GOT3 (cell line): ENCODE measurements at regions not wholly inside any gene's neighbourhood (a gene's known extent, or its start where the extent isn't known, plus 50 kb on each side); places are given as distances from the start of the nearest gene placed in this dataset.
"Not testable (repeated sequence)": the region's sequence is repeated elsewhere in the genome, so short reads cannot be mapped to it uniquely, and the experiment has no call there.

ENCODE experiments used
- DNase-seq: peaks from one replicate; lab custom pipeline; 2025; ENCODE audit warnings: mixed read lengths; lab: John Stamatoyannopoulos, UW

DNA sequence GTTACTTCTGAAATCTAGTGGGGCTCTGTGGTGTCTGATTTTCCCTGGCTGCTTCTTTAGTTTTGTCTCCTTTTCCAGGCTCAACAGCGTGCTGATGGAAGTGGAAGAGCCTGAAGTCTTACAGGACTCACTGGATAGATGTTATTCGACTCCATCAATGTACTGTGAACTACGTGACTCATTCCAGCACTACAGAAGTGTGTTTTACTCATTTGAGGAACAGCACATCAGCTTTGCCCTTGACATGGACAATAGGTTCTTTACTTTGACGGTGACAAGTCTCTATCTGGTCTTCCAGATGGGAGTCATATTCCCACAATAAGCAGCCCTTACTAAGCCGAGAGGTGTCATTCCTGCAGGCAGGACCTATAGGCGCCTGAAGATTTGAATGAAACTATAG is 51.1 kb downstream of the NBPF8 start:
- DNase-seq: not testable (repeated sequence)

DNA sequence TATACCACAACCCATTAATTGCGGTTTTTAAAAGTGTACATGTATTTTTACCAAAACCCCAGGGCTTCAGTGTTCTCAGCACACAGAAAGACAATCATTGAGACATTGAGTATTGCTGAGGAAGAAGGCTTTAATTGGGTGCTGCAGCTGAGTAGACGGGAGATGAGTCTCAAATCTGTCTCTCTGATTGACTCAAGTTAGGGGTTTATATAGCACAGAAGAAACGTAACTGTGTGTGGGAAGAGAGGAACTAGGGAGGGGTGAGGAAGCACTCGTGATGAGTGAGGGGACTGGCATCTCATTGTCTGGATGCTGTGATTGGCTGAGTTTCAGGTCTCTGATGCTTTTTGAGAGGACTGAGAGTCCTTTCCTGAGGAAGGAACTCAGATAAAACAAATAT is 62.8 kb downstream of the NBPF8 start:
- not testable (repeated sequence) for DNase-seq

DNA sequence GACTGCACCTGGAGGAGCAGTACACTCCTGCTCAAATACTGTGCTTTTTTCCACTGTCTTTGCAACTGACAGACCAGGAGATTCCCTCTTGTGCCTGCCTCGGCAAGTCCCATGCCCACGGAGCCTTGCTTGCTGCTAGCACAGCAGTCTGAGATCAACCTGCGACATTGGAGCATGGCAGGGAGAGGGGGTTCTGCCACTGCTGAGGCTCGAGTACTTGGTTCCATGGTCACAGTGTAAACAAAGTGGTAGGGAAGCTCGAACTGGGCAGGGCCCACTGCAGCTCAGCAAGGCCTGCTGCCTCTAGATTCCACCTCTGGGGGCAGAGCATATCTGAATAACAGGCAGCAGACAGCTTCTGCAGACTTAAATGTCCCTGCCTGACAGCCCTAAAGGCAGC is 63.6 kb downstream of the NBPF8 start:
- DNase-seq: not testable (repeated sequence)

DNA sequence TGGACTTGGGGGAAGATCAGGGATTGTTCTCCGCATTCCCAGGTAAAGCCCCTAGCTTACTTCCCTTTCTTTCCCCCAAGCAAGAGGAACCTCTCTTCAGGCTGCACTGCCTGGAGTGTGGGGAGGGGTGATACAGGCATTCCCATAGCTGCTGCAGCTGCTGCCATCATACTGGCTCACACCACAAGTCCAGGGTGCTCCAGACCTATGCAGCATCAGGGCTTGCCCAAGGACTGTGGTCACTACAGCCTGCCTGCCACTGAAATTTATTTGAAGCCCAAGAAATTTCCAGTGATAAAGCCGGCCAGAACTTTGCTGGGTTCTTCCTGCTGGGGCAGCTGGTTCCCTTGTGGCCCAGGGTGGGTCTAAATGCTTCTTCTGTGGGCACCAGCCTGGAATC is 72.7 kb downstream of the NBPF8 start:
- not testable (repeated sequence) for DNase-seq

DNA sequence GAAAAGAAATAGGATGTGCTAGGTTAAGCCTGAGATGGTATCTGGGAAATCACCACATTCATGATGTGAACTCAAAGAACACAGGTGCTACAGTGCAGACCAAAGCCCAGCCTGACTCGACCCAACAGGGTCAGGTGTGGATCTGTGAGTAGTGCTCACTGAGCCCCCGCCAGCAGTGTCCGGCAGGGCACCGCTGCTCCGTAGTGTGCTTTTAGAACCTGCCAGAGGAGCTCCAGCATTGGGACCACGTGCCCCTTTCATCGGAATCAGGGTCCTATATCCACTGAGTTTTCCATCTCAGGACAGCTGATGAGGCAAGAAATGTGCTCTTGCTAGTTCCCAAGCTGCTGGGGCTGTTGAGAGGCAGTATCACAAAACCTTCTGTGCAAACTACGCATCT is 74.4 kb downstream of the NBPF8 start:
- not testable (repeated sequence) for DNase-seq

DNA sequence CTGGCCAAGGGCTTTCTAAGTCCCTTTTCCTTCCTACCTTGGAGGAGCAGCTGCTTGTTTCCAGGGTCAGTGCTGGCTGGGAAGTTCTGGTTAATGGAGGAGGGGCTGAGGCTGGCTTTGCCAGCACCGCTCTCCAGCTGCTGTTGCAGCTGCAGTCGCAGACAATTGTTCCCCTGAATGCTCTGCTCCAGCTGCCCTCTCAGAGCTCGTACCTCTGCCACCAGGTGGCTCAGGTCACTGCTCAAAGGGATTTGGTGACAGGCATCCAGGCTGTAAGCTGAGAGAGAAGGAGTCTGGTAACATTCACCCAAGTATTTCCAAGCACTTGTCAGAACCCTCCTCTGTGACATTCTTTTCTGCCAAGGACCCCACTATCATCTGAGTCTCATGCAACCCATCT is 82.3 kb downstream of the NBPF8 start:
- DNase-seq: not testable (repeated sequence)

DNA sequence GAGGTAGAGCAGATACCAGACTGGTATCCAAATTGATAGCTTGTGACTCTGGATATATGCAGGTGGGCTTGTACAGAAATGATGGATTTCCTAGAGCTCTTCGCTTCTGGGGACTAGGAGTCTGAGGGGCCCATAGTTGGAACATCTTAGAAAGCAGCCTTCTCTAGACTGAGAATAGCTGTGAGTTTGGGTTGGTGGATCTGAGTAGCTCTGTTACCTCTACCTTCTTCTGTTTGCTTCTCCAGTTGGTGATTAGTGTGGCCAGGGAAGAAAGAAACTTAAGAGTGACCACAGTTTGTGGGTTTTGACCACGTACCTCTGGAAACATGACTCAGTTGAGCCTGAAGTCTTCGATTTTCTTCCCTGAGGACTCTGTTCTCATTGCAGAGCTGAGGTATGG is 88.4 kb downstream of the NBPF8 start:
- not testable (repeated sequence) for DNase-seq

DNA sequence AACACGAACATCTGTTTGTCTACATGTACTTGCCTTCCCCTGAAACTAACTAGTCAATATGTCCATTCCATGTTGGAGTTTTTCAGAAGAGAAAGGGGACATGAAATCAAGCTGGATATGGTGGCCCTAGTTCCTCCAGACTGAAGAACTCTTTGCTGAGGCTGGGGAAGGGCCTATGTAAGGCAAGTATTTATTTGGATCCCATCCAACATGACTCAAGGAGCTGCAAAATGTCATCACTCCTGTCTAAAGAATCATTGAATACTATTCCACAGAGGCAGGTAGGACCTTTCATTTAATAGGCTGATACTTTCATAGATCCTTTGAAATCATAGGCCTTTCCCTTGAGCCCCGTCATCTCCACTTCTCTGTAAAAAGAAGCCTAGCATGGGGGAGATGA is 91.5 kb downstream of the NBPF8 start:
- DNase-seq: not testable (repeated sequence)

DNA sequence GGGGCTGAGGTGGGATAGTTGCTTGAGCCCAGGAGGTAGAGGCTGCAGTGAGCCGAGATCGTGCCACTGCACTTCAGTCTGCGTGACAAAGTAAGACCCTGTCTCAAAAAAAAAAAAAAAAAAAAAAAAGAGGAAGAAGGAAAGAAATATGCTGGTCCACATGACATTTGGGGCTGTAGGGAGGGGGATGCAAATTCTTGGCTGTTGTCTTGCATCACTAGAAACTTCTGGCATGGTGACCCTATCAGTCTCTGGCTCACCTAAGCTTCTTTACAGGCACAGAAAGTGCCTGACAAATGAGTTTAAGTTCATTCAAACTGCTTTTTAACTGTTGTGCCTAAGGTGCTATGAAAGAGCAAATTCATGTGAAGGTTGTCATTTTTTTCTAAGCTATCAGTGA is 93.5 kb downstream of the NBPF8 start:
- not testable (repeated sequence) for DNase-seq

DNA sequence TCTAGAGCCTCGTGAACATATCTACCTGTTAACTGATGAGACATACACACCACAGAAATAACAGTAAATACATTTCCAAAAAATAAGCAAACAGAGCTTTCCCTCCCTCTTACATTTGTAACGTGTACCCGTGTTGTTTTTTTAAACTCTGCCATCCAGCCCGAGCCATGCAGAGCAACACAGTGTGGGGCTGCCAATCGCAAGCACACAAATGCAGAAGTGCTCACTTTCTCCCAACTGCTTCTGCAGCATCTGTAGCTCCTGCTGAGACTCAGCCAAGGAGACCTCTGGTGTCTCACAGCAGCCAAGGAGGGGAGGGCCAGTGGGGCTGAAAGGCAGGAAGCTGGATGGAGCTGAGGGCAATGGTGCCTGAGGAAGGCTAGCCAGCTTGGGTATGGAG is 94.4 kb downstream of the NBPF8 start:
- not testable (repeated sequence) for DNase-seq

DNA sequence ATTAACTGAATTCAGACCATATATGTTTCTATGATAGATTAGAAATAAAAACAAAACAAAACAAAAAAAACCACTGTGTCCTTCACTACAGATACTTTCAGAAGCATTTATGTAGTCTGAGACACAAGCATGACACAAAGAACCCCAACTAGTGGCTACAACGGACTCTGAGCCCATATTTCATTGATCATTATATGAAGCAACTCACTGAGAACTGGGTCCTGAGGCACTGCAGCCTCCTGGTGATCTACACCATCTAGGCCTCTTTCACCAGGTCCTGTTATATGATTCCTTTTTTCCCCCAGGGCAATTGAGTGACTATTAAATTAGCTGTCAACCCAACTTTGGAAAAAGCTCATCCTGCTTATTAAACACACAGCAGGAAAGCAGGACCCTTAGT is 98.3 kb downstream of the NBPF8 start:
- not testable (repeated sequence) for DNase-seq

DNA sequence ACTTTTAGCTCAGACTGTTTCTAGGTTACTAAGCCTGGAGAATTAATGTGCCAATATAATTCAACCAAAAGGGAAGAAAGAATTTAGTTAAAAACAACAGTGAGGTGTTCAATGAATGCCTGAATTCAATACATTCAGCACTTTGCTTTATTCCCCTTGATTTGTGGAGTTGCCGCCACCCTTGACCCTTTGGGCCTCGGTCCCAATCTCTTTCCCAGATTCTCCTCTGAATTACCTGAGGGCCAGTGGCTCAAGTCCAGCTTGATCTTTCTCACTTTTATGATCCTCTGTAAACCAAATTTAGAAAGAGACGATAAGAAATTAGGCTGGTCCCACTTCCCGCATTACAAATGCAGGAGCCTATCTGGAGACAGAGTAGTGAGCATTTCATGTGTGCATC is 98.7 kb downstream of the NBPF8 start:
- DNase-seq: not testable (repeated sequence)

DNA sequence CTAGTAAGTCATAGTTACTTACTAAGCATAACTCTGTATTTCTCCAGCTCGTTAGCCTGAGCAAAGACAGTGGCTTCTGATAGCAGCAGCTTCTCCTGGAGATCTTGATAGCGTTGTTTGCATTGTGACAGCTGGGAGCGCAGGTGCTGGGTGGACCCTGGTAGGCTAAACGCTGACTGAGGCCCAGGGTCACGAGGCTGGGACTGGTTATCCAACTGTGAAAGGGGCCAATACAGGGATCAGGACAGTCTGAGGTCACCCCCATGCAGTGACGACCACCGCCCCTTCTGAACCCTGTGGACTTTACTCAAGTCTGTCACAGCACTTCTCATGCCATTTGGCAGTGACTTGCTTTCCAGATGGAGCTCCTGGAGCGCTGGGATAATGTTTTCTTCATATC is 104.4 kb downstream of the NBPF8 start:
- DNase-seq: not testable (repeated sequence)

DNA sequence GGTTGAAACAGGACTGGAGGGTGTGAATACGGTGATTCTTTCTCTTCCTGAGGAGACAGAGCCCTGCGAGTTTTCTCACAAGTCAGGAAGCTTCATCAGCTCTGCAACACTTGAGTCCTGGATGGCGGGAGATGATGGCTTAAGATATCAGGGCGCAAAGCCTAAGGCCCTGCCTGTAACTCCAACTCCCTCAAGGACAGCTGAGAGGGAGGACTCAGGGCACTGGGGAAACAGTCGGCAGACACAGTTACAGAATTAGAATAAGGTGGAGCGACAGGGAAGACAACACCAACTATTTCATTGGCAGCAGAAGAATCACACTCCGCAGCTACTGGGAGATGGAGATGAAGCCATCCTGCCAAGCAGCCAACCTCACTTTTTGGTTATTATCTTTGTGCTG is 109.6 kb downstream of the NBPF8 start:
- not testable (repeated sequence) for DNase-seq

DNA sequence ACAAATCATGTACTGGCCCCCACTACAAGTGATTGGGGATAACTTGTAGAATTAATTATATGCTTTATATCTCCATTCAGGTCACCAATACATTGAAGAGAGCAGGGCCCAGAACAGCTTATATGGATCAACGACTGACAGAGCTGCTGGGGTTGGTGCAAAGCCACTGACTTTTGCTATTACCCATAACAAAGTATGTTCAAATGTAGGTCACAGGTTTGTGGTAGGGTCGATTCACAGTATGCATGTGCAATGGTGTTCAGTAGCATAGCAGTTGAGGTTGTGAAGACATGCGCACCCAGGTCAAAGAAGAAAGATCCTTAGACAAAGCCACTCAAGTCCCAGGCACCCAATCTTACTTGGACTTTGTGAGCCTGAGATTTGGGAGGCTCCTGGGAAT is 110.6 kb downstream of the NBPF8 start:
- not testable (repeated sequence) for DNase-seq

DNA sequence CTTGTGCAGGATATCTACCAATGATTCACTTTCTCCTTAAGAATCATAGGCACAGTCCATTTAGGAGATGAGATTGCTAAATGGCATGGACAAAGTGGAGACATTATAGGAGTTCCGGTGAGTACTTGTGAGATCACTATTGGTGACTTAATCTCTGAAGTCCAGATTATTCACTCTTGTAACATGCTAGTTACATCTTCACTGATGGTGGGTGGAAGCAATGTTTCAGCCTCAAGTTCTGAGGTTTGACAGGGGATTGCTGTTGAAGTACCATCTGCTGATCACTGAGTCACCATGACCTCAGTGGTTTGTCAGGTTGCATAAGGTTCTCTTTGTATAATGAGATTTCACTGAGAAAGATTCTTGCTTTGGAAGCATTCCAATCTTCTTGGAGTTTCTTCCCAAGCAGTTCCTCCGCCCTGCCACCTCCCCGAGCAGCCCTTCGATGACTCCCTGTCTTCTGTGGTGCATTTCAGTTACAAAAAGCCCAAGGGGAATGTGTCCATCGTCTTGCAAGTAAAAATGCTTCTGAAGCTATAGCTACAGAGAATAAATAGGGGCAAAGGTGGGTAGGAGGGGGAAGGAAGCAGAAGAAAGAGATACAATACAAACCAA is 114.7 kb downstream of the NBPF8 start:
- not testable (repeated sequence) for DNase-seq

DNA sequence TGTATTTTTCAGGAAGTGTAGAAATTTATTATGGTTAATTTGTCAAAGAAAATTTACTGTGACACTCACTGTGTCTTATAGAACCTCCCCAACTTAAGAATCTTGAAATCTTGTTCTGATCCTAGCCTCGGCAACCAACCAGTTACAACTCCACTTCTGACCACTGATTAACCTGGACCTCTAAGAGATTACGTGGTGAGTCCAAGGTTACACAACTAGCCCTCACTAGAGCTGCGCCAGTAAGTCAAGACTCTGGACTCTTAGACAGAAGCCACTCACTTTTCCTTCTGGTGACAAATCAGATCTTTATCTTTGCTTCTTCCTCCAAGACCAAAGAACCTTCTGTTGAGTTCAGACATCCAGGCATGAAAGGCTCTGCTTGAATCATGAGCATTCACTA is 116.6 kb downstream of the NBPF8 start:
- DNase-seq: not testable (repeated sequence)

DNA sequence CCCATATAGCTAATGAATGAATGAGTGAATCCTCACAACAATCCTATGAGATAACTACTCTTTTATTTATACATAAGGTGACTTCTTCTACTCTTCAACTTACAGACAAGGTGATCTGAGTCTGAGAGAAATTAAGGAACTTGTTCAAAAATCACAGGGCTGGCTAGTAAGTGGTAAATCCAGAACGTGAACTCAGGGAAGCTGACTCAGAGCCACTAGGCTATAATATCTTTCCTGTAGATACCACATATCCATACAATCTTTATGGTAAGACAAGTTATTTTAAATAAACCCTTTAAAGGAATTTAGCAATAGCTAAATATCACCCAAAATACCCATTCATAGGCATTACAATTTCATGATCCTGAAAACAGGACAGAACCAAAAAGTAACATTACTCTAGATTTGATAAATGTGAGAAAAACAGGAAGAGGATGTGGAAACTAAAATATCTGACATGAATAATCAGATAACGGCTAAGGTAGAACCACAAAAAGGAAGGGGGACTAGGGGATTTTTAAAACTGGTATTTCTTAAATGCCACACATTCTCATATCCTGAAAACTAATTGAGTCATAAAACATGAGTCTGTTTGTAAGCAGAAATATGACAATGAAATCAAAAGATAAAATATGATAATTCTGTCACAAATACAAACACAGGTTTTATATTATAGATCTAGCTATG is 119.7 kb downstream of the NBPF8 start:
- not testable (repeated sequence) for DNase-seq

DNA sequence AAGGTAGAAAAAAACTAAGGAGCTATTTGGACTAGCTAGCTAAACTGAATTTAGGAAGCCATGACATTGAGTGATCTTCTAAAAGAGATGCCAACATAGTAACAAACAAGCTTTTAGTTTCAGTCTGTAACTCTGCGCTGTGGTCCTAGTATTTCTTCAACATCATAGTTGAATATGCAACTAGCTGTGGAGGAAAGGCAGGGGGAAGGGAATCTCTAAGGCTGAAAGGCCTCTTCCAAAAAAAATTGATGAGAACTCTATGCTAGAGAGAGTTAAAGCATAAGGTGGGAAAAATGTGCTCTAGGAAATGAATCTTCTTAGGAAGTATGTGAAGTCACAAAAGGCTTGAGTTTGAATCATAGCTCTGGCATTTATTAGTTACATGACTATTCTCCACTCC is 120.2 kb downstream of the NBPF8 start:
- not testable (repeated sequence) for DNase-seq

DNA sequence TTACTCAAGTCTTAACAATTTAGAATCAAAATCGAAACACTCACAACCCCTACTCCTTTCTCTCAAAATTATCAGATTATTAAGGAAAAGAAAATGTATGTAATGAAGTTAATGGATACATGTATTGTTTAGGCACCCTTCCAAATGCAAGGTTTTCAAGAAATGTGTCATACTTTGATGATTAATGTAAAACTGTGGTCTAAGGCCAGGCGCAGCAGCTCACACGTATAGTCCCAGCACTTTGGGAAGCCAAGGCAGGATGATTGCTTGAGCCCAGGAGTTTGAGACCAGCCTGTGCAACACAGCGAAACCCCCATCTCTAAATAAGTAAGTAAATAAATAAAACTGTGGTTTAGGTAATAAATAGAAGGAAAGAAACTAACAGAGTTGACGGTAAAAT is 126.6 kb downstream of the NBPF8 start:
- not testable (repeated sequence) for DNase-seq

DNA sequence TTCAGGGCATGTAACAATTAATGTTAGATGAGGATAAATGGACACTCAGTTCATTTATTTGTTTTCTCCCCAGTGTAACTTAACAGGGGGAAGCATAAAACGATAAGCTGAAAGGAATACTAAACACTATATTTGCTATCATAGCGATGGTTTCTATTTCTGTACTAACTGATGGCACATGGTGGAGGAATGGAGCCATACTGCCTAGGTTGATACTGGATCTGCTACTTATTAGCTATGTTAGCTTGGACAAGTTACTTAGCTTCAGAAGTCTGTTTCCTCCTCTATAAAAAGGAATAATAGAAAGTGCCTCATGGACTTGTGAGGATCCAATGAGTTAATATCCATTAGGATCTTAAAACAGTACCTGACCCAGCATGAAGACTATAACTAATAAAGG is 127.5 kb downstream of the NBPF8 start:
- not testable (repeated sequence) for DNase-seq

DNA sequence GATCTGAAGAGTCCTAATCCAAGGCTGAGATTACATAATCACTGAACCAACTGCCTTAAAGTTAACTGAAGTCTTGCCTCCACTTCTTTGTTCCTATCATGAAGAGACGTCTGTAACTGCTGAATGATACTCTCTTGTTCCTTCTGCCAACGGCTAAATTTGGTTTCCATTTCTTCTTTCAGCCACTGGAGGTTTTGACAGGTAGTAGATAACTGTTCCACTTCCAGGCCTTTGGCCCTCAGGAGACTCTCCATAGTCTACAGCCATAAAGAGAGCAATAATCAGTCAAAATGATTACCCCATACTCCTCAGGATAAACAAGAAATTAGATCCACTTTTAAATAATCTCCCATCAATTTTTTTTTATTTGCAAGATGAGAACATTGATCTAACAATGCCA is 128.1 kb downstream of the NBPF8 start:
- not testable (repeated sequence) for DNase-seq

DNA sequence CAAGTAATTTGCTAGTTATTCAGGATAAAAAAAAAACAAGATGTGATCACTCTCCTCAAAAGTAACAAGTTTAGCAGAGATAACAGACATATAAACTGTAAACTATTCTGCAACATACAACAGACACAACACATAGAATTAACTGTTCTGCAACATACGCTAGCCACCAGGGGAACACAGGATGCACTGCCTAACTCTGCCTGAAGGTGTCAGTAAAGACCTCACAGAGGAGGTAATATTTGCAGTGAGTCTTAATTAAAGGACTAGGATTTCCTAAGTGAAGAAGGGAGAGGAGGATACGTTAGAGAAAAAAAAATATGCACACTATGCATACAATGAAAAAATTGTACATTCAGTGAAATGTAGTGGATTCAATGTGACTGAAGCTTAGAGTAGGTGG is 129.6 kb downstream of the NBPF8 start:
- not testable (repeated sequence) for DNase-seq

DNA sequence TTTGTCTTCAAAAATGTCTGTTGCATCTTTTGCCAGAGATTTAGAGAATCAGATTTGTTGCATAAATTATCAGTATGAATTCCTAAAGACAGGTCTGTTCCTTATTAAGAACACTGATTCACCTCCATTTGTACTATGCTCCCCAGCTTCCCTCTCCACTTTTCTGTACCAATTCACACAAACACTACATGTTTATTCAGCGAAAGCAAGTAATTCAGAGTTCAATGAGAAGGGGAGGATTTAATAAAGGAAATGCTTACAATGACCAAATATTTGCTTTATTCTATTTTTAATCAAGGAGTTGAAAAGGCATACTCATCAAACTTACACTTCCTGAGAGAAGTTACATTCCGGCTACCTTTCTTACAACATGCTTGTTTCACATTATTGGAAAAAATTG is 135.5 kb downstream of the NBPF8 start:
- not testable (repeated sequence) for DNase-seq
